AG04449 (cell line): ENCODE measurements at regions not wholly inside any gene's neighbourhood (a gene's known extent, or its start where the extent isn't known, plus 50 kb on each side); places are given as distances from the start of the nearest gene placed in this dataset.

Experiments
- CTCF ChIA-PET: fragments of 350-600 bp; formaldehyde crosslinking; extraction: SDS; loops from one replicate; lab custom pipeline; 2021; ENCODE audit warnings: antibody characterized with exemption; lab: Yijun Ruan, JAX
- POLR2A ChIA-PET: fragments of 400-600, 350-600 bp; formaldehyde crosslinking; extraction: SDS; loops from one replicate; lab custom pipeline; 2020; ENCODE audit warnings: antibody characterized with exemption, inconsistent platforms; lab: Yijun Ruan, JAX
- DNase-seq: peaks from one replicate; pipeline ENCODE4 v3.0.0-alpha.2; 2010; ENCODE audit warnings: low read depth, low spot score
- H3K4me3 ChIP-seq: 2 replicates; pipeline ENCODE4 v1.5.1; 2011; ENCODE audit warnings: low read depth, mild to moderate bottlenecking, control low read depth, low read length
- CTCF ChIP-seq: IDR thresholded peaks from one replicate; pipeline ENCODE4 v1.5.1; 2011; ENCODE audit warnings: mild to moderate bottlenecking, moderate library complexity, low read length, control low read depth, inconsistent platforms; ENCODE audit not compliant: insufficient read depth; ENCODE audit errors: missing control alignments

- no peak for TF ChIP-seq CTCF
- CTCF ChIA-PET: no interaction called here
- POLR2A ChIA-PET: no interaction called here
- no peak for DNase-seq
- no peak overlapping the region for H3K4me3 ChIP-seq
Observed at GRCh38 chr12:118727196-118727978, 254.0 kb upstream of the SRRM4 start.

- ChIA-PET POLR2A (no interaction called here), CTCF (no interaction called here)
- no peak overlapping the region for H3K4me3 ChIP-seq
- DNase-seq: no peak
- no peak for TF ChIP-seq CTCF
Observed at GRCh38 chr12:118727979-118728366, 253.4 kb upstream of the SRRM4 start.

- no peak for DNase-seq
- H3K4me3 ChIP-seq: no peak overlapping the region
- no peak for TF ChIP-seq CTCF
- ChIA-PET POLR2A (no interaction called here), CTCF (no interaction called here)
Observed at GRCh38 chr12:118734266-118734665, 247.1 kb upstream of the SRRM4 start.

- CTCF ChIA-PET: no interaction called here
- POLR2A ChIA-PET: no interaction called here
Observed at GRCh38 chr12:118737985-118738540, 243.3 kb upstream of the SRRM4 start.

DNA sequence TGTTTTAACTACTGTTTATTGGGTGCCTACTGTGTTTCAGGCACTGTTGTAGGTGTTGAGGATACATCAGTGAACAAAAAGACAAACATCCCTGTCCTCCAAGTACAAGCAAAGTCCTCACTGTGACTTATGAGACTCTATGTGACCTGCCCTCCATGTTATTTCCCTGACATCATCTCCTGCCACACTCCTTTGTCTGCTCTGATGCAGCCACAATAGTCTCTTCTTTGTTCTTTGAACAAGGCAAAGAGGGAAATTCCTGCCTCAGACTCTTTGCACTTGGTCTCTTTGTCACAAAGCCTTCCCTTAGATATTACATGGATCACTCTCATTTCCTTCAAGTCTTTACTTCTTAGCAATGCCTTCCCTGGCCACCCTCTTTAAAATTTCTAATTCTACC lies 240.1 kb upstream of the SRRM4 start:
- POLR2A ChIA-PET: no interaction called here

More at GRCh38 chr12:118737985-118738540, 243.3 kb upstream of the SRRM4 start:
- no peak for DNase-seq
- H3K4me3 ChIP-seq: no peak overlapping the region
- no peak for TF ChIP-seq CTCF

More for the DNA sequence above, 240.1 kb upstream of the SRRM4 start:
- CTCF ChIA-PET: no interaction called here
- no peak for DNase-seq
- no peak for TF ChIP-seq CTCF
- H3K4me3 ChIP-seq: no peak overlapping the region
